MM.1S (cell line): ENCODE measurements at regions not wholly inside any gene's neighbourhood (a gene's known extent, or its start where the extent isn't known, plus 50 kb on each side); places are given as distances from the start of the nearest gene placed in this dataset.

Source experiments
- DNase-seq: peaks from one replicate; pipeline ENCODE4 v3.0.0-alpha.2; 2015
- H2AFZ ChIP-seq: fragments of 300-600 bp; sonication (generic); 2 replicates; pipeline ENCODE4 v1.6.0; 2016; ENCODE audit warnings: antibody characterized with exemption, low read length
- H3F3A ChIP-seq: fragments of 300-600 bp; sonication (generic); 2 replicates; pipeline ENCODE4 v1.6.1; 2016; ENCODE audit warnings: mild to moderate bottlenecking, antibody characterized with exemption, low read length, moderate library complexity, mixed read lengths; ENCODE audit not compliant: insufficient read depth
- H3K27ac ChIP-seq: fragments of 300-600 bp; sonication (generic); 2 replicates; pipeline ENCODE4 v1.5.1; 2016; ENCODE audit warnings: mild to moderate bottlenecking, low read length
- H3K27me3 ChIP-seq: fragments of 300-600 bp; sonication (generic); replicated peaks from 2 replicates; pipeline ENCODE4 v1.6.0; 2016; ENCODE audit warnings: low read length; ENCODE audit not compliant: insufficient read depth
- H3K36me3 ChIP-seq: fragments of 300-600 bp; sonication (generic); replicated peaks from 2 replicates; pipeline ENCODE4 v1.6.1; 2016; ENCODE audit warnings: mild to moderate bottlenecking, low read length, mixed read lengths; ENCODE audit not compliant: insufficient read depth
- H3K4me1 ChIP-seq: fragments of 300-600 bp; sonication (generic); 2 replicates; pipeline ENCODE4 v1.6.1; 2016; ENCODE audit warnings: low read length, mixed read lengths
- H3K4me2 ChIP-seq: fragments of 300-600 bp; sonication (generic); 2 replicates; pipeline ENCODE4 v1.6.0; 2016; ENCODE audit warnings: low read depth, low read length
- H3K4me3 ChIP-seq: fragments of 300-600 bp; sonication (generic); 2 replicates; pipeline ENCODE4 v1.5.1; 2016; ENCODE audit warnings: low read length, mixed read lengths
- H3K79me2 ChIP-seq: fragments of 300-600 bp; sonication (generic); 2 replicates; pipeline ENCODE4 v1.6.1; 2016; ENCODE audit warnings: mixed run types, low read length, mixed read lengths
- H3K9ac ChIP-seq: fragments of 300-600 bp; sonication (generic); 2 replicates; pipeline ENCODE4 v1.6.1; 2016; ENCODE audit warnings: low read length, mixed read lengths
- H3K9me2 ChIP-seq: fragments of 300-600 bp; sonication (generic); replicated peaks from 2 replicates; pipeline ENCODE4 v1.6.1; 2016; ENCODE audit warnings: mild to moderate bottlenecking, low read length, mixed read lengths; ENCODE audit not compliant: insufficient read depth
- H3K9me3 ChIP-seq: fragments of 300-600 bp; sonication (generic); replicated peaks from 2 replicates; pipeline ENCODE4 v1.6.1; 2016; ENCODE audit warnings: mild to moderate bottlenecking, low read length, mixed read lengths; ENCODE audit not compliant: insufficient read depth
- H4K20me1 ChIP-seq: fragments of 300-600 bp; sonication (generic); 2 replicates; pipeline ENCODE4 v1.6.1; 2016; ENCODE audit warnings: mild to moderate bottlenecking, low read length, moderate library complexity, mixed read lengths; ENCODE audit not compliant: insufficient read depth
- CTCF ChIP-seq: fragments of 300-600 bp; sonication (generic); IDR thresholded peaks from 2 replicates; pipeline ENCODE4 v1.5.1; 2016; ENCODE audit warnings: antibody characterized with exemption, low read length, mixed read lengths
- EZH2 ChIP-seq: fragments of 300-600 bp; sonication (generic); optimal IDR thresholded peaks from 2 replicates; pipeline ENCODE3; 2017; ENCODE audit warnings: low read depth, mild to moderate bottlenecking, antibody characterized with exemption, low read length, mixed read lengths
- EZH2phosphoT487 ChIP-seq: fragments of 300-600 bp; sonication (generic); IDR thresholded peaks from 2 replicates; pipeline ENCODE4 v1.6.1; 2018; ENCODE audit warnings: antibody characterized with exemption, low read length

- Histone ChIP-seq H3K4me1 (no peaks in the 10 kb centered on the region), H4K20me1 (no peaks in the 10 kb centered on the region), H3K36me3 (no peaks in the 10 kb centered on the region), H3K4me3 (no peak overlapping the region), H3K9me2 (no peaks in the 10 kb centered on the region), H3K79me2 (no peaks in the 10 kb centered on the region), H3K9me3 (no peaks in the 10 kb centered on the region), H2AFZ (no peak overlapping the region), H3K27ac (no peak overlapping the region), H3K9ac (no peak overlapping the region), H3K27me3 (no peaks in the 10 kb centered on the region), H3F3A (no peaks in the 10 kb centered on the region), H3K4me2 (no peak overlapping the region)
- TF ChIP-seq EZH2 (no peak), EZH2phosphoT487 (no peak), CTCF (no peak)
- no peak for DNase-seq
These were observed 59.3 kb upstream of the PLSCR5 start for GRCh38 chr3:146664403-146664802.

- Histone ChIP-seq H3K9ac (no peak overlapping the region), H2AFZ (no peak overlapping the region), H3K36me3 (no peaks in the 10 kb centered on the region), H3K27me3 (no peaks in the 10 kb centered on the region), H3K9me3 (no peaks in the 10 kb centered on the region), H3F3A (no peaks in the 10 kb centered on the region), H3K4me2 (no peak overlapping the region), H3K27ac (no peak overlapping the region), H3K4me3 (no peak overlapping the region), H3K79me2 (no peaks in the 10 kb centered on the region), H4K20me1 (no peaks in the 10 kb centered on the region), H3K4me1 (no peaks in the 10 kb centered on the region), H3K9me2 (no peaks in the 10 kb centered on the region)
- DNase-seq = no peak
- TF ChIP-seq EZH2phosphoT487 = no peak
- no peak for TF ChIP-seq CTCF
- TF ChIP-seq EZH2 = no peak
These were observed 53.7 kb upstream of the PLSCR5 start for GRCh38 chr3:146658841-146659240.

GRCh38 chr3:146655333-146655996 is 50.3 kb upstream of the PLSCR5 start:
- Histone ChIP-seq H3K4me1 (no peaks in the 10 kb centered on the region), H3K4me3 (no peak overlapping the region), H4K20me1 (no peaks in the 10 kb centered on the region), H3K9me2 (no peaks in the 10 kb centered on the region), H3K4me2 (no peak overlapping the region), H3K9me3 (no peaks in the 10 kb centered on the region), H3K9ac (no peak overlapping the region), H3K79me2 (no peaks in the 10 kb centered on the region), H2AFZ (no peak overlapping the region), H3F3A (no peaks in the 10 kb centered on the region), H3K36me3 (no peaks in the 10 kb centered on the region), H3K27ac (no peak overlapping the region), H3K27me3 (no peaks in the 10 kb centered on the region)
- DNase-seq = no peak
- TF ChIP-seq EZH2 (no peak), EZH2phosphoT487 (no peak), CTCF (no peak)
